ENCODE measurements at regions not wholly inside any gene's neighbourhood (a gene's known extent, or its start where the extent isn't known, plus 50 kb on each side); places are given as distances from the start of the nearest gene placed in this dataset.
A peak's percentile ranks its signal among the peaks of the same experiment; 100 is the strongest.

DNA sequence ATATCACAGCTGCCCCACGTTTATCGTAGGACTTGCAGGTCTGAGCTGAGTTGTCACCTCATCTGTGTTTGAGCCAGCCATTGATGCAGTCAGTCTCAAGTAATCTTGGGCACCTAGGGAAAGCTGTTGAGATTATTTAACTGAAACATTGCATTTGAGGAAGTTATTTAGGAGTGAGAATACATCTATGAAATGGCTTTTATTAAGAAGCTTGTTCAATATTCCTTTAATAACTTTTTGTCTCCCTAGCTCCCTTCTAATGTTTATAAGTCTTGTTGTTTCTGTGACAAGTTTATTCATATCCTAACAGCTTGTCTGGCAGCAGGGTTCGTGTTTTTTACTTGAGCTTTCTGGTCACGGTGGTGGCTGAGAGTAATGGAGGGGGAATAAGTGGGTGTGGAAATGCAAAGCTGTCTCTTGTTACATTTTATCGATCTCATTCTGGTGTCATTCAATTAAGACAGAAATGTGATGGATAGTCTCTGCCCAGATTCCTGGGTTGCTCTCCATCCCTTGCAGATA lies 555.9 kb downstream of the USP25 start:
- no peak for DNase-seq (ENCODE audit: low read depth, low spot score)
- in situ Hi-C loops (cut with HindIII; ENCODE audit: low pct_unique_long_range_greater_than_20kb, low sequenced_read_pairs): loop anchor here (25.0 kb wide), 1 partner anchor 98 kb away; no protein-coding TSS in a partner anchor

DNA sequence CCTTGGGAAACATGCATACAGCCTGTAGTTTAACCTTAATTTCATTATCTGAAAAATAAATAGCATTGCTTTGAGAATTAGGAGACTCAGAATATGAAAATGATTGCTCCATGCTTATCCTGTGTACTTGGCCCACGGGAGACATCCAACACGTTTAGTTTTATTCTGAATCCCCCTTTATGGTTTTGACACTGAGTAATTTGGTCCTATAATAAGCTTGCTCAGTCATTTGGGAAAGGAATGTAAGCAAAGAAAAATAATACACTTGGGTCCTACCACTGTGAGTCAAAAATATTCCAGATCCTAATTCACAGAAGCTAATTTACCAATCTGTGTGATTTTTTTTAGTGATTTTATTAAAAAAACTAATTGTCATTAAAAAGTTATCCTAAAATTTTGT lies 557.3 kb downstream of the USP25 start:
- in situ Hi-C loops (cut with HindIII; ENCODE audit: low pct_unique_long_range_greater_than_20kb, low sequenced_read_pairs): loop anchor here (25.0 kb wide), 1 partner anchor 100 kb away; no protein-coding TSS in a partner anchor
- no peak for DNase-seq (ENCODE audit: low read depth, low spot score)

DNA sequence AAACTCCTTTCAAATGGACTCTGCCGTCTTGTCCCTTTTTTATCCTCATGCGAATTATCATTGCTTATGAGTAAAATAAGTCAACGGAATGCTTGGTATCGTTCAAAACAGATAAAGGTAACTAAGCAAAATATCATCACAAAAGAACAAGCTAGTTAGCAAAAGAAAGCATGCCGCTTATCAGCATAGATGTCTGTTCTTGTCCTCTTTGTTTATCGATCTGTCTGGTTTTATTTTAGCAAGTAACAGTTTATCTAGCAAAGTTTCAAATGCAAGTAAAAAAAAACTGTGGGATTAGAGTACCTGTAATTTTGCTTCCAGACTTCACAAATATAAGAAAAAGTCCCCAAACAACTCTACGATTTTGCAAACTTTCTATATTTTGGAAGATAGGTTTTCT lies 561.5 kb downstream of the USP25 start:
- no peak for DNase-seq (ENCODE audit: low read depth, low spot score)
- in situ Hi-C loops (cut with HindIII; ENCODE audit: low pct_unique_long_range_greater_than_20kb, low sequenced_read_pairs): loop anchor here (25.0 kb wide), 1 partner anchor 104 kb away; no protein-coding TSS in a partner anchor

DNA sequence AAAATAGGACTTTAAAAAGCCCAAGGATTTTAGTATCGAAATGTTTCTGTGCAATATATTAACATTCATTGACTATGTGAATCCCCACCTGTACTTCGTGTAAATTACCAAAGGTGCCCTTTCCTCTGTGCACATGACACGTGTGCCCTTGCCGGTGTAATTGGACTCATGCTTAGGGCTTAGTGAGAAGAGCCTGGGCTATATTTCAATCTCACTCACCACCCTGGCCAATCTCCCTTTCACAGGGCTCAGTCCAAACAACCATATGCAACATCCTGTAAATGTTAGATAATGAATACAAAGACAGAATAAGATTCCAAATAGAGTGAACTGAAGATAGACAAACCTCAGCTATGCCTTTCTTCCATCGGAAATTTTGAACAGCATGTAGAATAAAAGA lies 564.3 kb downstream of the USP25 start:
- DNase-seq (ENCODE audit: low read depth, low spot score): no peak
- in situ Hi-C loops (cut with HindIII; ENCODE audit: low pct_unique_long_range_greater_than_20kb, low sequenced_read_pairs): loop anchor here (25.0 kb wide), 1 partner anchor 107 kb away; no protein-coding TSS in a partner anchor

DNA sequence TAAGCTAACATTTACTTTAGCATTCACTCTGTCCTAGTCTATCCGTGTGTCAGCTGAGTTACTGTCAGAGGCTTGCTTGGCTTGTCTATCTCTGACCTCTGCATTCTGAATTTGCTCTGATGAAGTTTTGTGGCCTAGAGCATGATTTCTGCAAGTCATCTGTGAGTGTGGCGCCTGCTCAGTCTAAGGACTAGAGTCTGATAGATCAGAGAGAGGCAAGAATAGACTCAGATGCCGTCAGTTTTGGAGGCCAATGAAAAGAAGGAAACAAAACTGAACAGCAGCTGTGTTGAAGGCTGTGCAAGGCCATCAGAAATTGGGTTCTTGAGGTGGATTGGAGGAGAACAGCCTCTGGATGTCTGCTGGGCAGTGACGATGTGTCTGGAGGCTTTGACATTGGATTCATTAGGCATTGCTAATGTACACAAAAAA lies 573.1 kb downstream of the USP25 start:
- in situ Hi-C loops (cut with HindIII; ENCODE audit: low pct_unique_long_range_greater_than_20kb, low sequenced_read_pairs): no loop called here

DNA sequence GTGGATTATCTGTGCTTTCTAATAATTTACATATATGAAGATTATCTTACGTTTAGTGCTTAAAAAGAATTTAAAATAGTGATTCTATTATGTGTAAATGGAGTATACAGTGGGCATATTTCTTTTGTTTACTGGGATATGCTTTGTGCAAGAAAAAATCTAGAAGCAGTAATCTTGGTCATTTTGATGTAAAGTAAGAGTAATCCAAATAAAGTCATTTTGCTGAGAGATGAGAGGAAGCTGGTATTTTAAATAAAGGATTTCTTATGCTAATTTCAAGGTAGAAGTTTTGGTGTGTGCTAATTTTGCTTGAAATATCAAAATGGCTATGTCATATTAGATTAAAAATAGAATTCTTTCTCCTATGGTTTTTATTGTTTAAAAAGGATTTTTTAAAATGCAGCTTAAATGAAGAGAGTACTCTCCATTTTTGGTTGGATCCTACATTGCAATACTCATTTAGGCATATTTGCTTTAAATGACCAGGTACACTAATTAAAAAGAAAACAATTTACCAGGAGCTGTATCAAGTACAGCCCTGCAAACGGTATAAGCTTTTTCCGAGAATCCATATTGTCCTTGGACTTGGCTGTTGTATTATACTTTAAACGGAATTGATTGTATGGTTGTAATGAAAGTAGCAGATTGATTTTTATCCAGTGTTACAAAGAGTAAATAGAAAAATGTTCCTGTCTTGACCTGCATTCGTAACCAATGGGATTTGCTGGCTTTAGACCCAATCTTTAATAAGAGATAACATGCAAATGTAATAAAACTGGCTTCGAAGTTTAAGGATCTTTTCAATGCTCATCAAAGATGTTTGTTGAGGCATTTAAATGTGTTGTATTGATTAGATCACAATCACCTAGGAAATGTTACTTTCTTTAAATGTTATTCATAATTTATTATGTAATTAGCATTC lies 574.7 kb downstream of the USP25 start:
- in situ Hi-C loops (cut with HindIII; ENCODE audit: low pct_unique_long_range_greater_than_20kb, low sequenced_read_pairs): no loop called here
- no peak for DNase-seq (ENCODE audit: low read depth, low spot score)

More for the DNA sequence above, 573.1 kb downstream of the USP25 start:
- peak; percentile 89 for DNase-seq (ENCODE audit: low read depth, low spot score)

DNA sequence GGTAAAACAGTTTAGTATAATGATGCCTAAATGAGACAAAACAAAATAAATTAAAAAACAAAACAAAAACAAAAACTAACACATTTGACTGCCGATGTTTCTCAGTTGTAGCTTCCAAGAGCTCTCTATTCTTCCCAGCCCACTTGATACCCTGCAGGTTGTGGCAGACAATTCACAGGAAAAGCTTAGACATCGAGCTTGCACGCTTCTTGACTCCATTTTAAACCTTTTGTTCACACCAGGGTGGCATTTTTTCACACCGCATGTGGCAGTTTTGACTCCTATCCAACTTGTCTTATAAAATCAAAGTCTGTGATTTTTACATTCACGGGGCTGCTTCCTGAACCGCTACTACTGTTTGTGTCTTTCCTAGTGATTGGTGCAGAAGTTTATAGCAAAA lies 575.9 kb downstream of the USP25 start:
- DNase-seq (ENCODE audit: low read depth, low spot score): no peak

DNA sequence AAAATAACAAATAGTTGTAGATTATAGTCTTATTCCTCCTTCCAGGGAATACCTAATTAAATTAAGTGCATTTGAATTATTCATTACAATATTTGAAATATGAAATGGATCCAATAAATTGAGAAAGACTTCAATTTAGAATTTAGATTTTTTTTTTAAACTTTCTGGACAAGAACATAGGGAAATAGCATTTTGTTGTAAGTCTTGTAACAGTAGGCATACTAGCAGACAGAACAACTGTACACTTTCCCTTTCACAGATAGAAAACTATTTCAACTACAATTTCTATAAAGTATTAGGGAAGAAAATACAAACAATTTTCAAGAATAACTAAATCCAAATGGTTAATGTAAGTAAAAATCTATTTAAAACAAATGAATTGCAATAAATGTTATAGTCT lies 577.5 kb downstream of the USP25 start:
- in situ Hi-C loops (cut with HindIII; ENCODE audit: low pct_unique_long_range_greater_than_20kb, low sequenced_read_pairs): no loop called here
- no peak for DNase-seq (ENCODE audit: low read depth, low spot score)

More for the DNA sequence above, 575.9 kb downstream of the USP25 start:
- in situ Hi-C loops (cut with HindIII; ENCODE audit: low pct_unique_long_range_greater_than_20kb, low sequenced_read_pairs): no loop called here

DNA sequence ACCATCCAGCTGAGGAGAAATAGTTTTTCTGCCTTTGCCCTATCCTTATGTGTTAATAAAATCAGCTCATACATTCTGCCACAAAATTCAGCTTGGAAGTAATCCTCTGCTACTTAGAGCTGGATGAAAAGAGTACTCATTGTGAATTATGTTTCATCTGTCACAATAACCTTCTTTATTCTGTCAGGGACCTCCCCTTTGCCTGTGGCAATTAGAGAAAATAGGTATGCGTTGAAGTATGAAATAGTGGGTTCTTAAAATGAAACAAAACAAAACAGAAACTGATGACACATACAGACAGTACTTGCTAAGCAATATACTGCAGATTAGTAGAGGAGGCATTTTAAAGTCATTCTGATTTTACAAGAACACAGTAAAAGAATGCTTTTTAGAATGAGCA lies 578.5 kb downstream of the USP25 start:
- peak; percentile 94 for DNase-seq (ENCODE audit: low read depth, low spot score)
- in situ Hi-C loops (cut with HindIII; ENCODE audit: low pct_unique_long_range_greater_than_20kb, low sequenced_read_pairs): no loop called here

DNA sequence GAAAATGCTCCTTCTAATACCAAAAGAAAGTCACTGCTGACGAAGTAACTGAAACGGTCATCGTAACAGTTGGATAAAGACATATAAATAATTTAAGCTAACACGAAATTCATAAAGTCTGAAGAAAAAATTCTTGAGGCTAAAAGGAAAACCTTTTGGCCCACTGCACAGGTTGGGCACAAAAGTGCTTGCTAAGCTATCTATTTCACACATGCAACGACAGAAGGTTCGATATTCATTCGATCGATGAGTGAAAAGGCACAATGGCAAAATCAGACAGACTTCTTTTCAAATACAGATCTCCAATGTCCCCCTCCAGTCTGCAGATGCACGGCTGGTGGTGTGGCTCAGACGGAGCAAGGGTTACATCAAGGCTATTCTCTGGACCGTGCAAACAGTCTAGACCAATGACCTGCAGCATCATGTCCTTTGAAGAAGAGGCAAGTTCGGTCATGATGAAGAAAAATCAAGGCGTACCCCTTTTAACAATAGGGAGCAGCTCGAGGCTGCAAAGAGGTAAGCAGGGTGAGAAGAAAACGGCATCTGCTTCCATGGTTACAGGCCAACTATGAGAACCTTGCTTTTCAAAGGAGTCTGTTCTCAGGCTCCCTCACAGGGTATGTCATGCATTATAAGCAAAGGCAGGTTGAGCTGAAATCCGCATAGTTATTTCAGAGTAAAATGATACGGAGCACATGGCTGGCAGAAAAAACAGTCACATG lies 579.6 kb downstream of the USP25 start:
- in situ Hi-C loops (cut with HindIII; ENCODE audit: low pct_unique_long_range_greater_than_20kb, low sequenced_read_pairs): no loop called here
- no peak for DNase-seq (ENCODE audit: low read depth, low spot score)

DNA sequence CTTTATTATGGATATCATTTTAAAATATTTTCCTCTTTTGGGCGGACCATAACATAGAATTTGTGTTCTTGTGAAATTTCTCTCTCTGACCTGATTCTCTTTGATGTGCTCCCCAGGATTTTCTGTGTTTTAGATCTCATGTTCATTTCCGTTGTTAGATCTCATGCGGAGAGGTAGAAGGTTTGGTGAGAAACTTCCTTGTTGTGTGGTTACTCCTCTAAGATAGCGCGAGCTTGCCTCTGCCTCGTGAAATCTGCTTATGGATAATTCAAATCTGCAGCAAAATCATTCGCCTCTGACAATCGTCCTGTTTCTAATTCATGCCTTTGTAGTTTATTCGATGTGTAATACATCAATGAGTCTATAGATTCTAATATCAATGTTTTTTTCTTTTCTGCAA lies 580.4 kb downstream of the USP25 start:
- in situ Hi-C loops (cut with HindIII; ENCODE audit: low pct_unique_long_range_greater_than_20kb, low sequenced_read_pairs): no loop called here
- DNase-seq (ENCODE audit: low read depth, low spot score): no peak

DNA sequence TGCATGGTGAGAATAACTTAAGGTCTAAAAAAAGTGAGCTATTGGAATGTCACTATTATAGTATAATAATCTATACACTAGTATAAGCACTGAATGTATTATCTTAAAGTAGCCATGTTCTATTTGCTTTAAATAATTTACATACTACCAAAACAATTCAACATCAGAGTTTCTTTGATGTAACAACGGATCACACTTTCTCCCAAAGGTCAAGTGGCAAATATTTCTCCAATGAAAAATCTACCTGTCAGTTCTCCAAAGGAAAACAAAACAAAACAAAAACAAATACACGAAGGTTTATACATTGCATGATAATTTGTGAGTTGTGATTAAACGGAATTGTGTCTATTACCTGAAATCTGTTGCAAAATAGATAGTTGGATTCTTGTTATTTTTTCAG lies 581.4 kb downstream of the USP25 start:
- no peak for DNase-seq (ENCODE audit: low read depth, low spot score)
- in situ Hi-C loops (cut with HindIII; ENCODE audit: low pct_unique_long_range_greater_than_20kb, low sequenced_read_pairs): no loop called here

DNA sequence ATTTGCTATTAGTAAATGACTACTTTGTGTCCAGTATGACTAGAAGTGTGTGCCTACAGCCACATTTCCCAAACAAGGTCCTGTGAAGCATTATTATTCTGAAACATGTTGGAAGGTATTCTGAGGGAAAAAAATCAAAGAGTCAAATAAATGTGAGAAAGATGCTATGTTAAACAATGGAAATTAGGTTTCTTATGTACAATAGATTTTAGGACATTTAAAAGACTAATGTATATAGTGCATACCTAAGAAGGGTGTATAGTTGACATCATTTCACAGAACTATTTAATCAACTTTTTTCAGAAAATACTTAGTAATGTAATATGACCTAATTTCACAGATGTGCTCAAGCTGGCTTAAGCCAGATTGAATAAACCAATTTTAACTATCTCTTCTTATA lies 582.5 kb downstream of the USP25 start:
- in situ Hi-C loops (cut with HindIII; ENCODE audit: low pct_unique_long_range_greater_than_20kb, low sequenced_read_pairs): no loop called here
- no peak for DNase-seq (ENCODE audit: low read depth, low spot score)

DNA sequence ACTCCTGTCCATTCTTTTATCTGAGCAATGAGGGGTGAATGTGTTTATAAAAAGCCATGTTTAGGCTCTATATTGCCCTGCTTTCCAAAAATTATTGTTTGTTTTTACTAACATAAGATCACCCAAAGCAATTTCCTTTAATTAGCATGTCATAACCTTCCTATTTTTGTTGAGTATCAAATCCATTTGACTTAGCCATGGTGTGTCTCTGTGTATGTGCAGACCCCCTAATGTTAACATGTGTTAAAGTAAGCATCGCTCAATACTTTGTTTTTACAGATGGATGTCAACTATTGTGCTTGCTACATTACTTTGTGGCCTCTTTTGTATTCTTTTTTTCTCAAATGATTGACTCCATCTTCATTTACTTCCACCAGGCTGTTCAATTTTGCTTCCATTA lies 585.4 kb downstream of the USP25 start:
- no peak for DNase-seq (ENCODE audit: low read depth, low spot score)
- in situ Hi-C loops (cut with HindIII; ENCODE audit: low pct_unique_long_range_greater_than_20kb, low sequenced_read_pairs): no loop called here

DNA sequence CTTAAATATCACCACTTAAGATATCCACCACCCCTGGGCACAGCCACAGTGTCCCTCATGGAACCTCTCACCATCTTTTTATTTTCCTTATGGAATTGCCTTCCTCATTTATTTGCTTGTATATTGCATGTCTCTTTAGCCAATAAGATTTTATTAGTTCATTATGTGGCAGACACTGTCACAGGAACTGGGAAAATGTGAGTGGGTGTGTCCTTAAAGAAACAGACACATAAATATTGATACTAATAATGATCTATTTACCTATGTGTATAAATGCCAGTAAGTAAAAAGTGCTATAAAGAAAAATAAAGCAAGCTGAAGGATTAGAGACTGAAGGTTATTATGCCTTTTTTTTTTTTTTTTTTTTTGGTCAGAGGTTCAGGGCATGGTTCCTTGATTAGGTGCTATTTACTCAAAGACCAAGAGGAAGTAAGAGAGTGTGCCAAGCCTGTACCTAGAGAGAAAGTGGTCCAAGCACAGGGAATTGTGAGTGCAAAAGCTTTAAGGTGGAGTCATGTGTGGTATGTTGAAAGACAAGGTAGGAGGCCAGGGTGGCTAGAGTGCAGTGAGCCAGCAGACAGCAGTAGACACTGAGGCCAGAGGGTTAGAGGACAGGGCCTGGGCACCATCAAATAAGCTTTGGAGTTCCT lies 589.0 kb downstream of the USP25 start:
- DNase-seq (ENCODE audit: low read depth, low spot score): no peak
- in situ Hi-C loops (cut with HindIII; ENCODE audit: low pct_unique_long_range_greater_than_20kb, low sequenced_read_pairs): no loop called here

DNA sequence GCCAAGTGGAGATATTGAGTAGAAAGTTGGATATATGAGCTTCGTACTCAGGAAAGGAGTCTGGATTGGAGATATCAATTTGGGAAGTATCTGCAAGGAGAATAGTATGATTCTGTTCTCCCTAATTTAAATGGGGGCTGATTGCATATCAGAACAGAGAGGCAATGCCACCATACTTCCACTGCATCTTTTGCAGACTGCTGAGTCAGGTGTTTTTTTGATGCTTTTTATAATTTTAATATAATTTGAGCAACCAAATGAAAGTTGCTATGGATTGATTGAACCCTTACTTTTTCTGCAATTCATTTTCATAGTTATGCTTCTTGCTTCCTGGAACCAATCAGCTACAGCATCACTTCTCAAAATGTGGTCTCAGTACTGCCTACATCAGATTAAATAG lies 590.3 kb downstream of the USP25 start:
- no peak for DNase-seq (ENCODE audit: low read depth, low spot score)
- in situ Hi-C loops (cut with HindIII; ENCODE audit: low pct_unique_long_range_greater_than_20kb, low sequenced_read_pairs): no loop called here

DNA sequence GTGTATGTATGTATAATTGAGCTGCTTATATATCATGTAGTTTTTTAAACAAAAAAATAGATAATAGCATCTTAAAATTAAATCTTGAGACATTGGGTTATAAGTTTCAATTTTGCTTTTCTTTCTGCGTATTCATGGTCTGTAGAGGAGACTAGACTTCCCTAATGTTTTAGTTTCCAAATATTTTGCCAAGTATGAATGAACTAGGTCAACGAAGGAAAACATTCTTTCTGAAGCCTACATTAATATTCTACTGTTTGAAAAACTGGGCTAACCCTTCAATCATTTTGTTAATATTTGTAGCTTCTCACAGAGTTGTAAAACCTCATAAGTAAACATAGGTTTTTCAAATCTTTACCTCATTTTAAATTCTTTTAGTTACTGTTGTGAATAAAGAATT lies 592.7 kb downstream of the USP25 start:
- in situ Hi-C loops (cut with HindIII; ENCODE audit: low pct_unique_long_range_greater_than_20kb, low sequenced_read_pairs): no loop called here
- no peak for DNase-seq (ENCODE audit: low read depth, low spot score)

DNA sequence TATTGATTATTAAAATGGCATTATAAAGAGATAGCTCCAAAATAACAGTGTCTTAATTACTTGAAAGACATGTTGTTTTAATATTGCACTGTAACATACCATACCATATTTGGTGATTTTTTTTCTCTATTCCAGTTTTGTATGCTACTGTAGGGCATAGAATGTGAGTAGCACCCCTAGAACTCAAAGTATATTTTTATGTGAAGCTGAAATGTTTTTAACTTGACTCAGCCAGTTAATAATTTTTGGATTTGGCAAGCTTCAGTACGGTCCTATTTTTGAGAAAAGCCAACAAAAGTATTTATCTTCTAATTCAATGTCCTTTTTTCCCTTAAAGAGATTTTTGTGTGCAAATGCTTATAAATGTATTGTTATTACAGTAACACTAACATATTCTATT lies 593.8 kb downstream of the USP25 start:
- in situ Hi-C loops (cut with HindIII; ENCODE audit: low pct_unique_long_range_greater_than_20kb, low sequenced_read_pairs): no loop called here
- no peak for DNase-seq (ENCODE audit: low read depth, low spot score)

Measured in SK-MEL-5 (cell line).